ENCODE measurements at regions not wholly inside any gene's neighbourhood (a gene's known extent, or its start where the extent isn't known, plus 50 kb on each side); places are given as distances from the start of the nearest gene placed in this dataset.
"Not testable (repeated sequence)": the region's sequence is repeated elsewhere in the genome, so short reads cannot be mapped to it uniquely, and the experiment has no call there.

DNA sequence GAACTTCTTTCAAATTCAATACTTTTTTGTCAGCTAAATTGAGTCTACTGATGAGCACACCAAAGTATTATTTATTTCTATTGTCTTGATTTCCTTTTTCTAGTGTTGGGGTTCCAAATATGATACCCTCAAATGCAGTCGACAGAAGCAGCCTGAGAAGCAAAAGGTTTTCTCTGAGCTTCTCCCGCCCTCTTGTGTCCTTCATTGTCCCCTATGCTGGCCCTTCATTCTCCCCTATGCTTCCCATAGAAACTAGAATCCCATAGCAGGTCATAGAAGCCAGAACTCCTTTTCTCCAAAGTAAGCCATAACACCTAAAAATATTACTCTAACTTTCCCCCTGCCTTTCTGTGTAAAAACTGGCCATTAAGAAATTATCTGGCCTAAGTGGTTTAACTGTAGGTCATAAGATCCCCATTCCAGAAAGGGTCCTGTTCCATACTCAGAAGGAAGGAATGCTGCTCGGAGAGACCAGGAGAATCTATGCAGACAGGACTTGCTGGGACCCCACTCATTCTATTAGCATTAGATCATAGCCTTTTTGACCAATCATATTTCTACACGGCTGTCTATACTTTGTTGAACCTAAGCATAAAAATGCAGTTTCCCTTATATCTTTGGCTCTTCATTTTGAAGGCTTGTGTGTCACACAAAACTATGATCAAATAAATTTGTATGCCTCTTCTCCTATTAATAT, 764.6 kb upstream of the PKDCC start:
- Histone ChIP-seq H3K4me1 (ENCODE audit: insufficient read depth, low read length) (no peaks in the 10 kb centered on the region), H3K27me3 (ENCODE audit: insufficient read depth, low read length) (no peaks in the 10 kb centered on the region), H3K9me3 (ENCODE audit: insufficient read depth, low read depth, low read length) (no peaks in the 10 kb centered on the region), H3K4me3 (ENCODE audit: low read length) (no peak overlapping the region), H3K9ac (ENCODE audit: low read depth, low read length) (no peak overlapping the region), H3K27ac (ENCODE audit: low read depth, low read length) (no peak overlapping the region), H3K36me3 (ENCODE audit: insufficient read depth, low read length) (no peaks in the 10 kb centered on the region)
- 80% methylated on average over 4 of the region's 4 CpGs for WGBS

DNA sequence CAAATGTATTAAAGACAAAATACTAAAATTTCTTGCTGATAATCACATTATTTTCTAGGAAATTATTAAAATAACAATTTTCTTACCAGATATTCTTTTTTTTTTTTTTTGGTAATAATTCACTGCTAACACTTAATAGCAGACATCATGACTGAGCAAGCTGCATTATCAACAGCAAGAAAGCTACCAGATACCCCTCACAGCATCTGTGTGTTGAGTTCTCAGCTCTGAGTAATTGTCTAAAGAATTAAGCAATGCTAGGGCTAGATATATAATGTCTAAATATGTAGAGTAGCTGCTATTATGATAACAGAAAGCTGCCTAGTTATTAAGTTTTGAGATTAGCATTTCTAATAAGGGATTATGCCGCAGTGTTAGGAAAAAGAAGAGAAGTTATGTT, 754.3 kb upstream of the PKDCC start:
- no peaks in the 10 kb centered on the region for H3K36me3 ChIP-seq (ENCODE audit: insufficient read depth, low read length)
- H3K9ac ChIP-seq (ENCODE audit: low read depth, low read length), result no peak overlapping the region
- no peak overlapping the region for H3K4me3 ChIP-seq (ENCODE audit: low read length)
- no peaks in the 10 kb centered on the region for H3K9me3 ChIP-seq (ENCODE audit: insufficient read depth, low read depth, low read length)
- no peaks in the 10 kb centered on the region for H3K27me3 ChIP-seq (ENCODE audit: insufficient read depth, low read length)
- H3K27ac ChIP-seq (ENCODE audit: low read depth, low read length), result no peak overlapping the region
- 100% methylated on average over 1 of the region's 1 CpG for WGBS
- no peaks in the 10 kb centered on the region for H3K4me1 ChIP-seq (ENCODE audit: insufficient read depth, low read length)

DNA sequence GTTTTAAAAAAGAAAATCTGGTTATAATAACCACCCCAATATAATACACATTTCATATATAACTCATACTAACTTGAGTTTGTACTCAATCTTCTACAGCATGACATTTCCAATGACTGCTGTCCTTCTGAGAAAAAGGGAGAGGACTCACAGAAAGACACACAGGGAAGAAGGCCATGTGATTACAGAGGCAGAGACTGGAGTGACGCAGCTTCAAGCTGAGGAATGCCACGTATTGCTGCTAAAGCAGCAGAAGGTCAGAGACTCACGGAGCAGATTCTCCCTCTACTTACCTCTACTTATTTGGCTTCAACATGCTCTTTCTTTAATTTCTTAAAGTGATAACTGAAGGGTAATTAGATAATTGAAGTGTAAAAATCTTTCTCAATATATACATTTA, 753.5 kb upstream of the PKDCC start:
- WGBS, result 81% methylated on average over 3 of the region's 3 CpGs
- H3K27ac ChIP-seq (ENCODE audit: low read depth, low read length), result no peak overlapping the region
- no peaks in the 10 kb centered on the region for H3K36me3 ChIP-seq (ENCODE audit: insufficient read depth, low read length)
- H3K4me3 ChIP-seq (ENCODE audit: low read length), result no peak overlapping the region
- H3K4me1 ChIP-seq (ENCODE audit: insufficient read depth, low read length), result no peaks in the 10 kb centered on the region
- H3K27me3 ChIP-seq (ENCODE audit: insufficient read depth, low read length), result no peaks in the 10 kb centered on the region
- no peaks in the 10 kb centered on the region for H3K9me3 ChIP-seq (ENCODE audit: insufficient read depth, low read depth, low read length)
- no peak overlapping the region for H3K9ac ChIP-seq (ENCODE audit: low read depth, low read length)

DNA sequence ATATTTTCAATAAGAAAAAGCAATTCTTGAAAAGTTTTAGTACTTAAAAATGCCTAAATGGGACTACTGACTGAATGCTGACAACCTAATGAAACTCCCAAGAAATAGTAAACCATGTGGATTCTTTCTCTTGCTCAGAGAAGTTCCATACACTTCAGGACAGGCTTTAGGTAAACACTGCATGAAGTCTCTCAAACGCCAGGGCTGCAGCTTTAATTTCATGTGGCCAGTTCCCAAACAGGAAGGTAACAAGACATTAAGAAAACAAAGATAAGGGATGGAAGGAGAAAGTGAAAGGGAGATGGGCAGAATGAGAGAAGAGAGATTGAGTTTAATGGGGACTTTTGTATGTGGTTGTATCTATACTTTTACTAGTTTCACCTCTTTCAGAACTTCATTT, 734.7 kb upstream of the PKDCC start:
- WGBS, result 83% methylated on average over 1 of the region's 1 CpG
- Histone ChIP-seq H3K36me3 (ENCODE audit: insufficient read depth, low read length) (no peaks in the 10 kb centered on the region), H3K27ac (ENCODE audit: low read depth, low read length) (no peak overlapping the region), H3K4me1 (ENCODE audit: insufficient read depth, low read length) (no peaks in the 10 kb centered on the region), H3K9ac (ENCODE audit: low read depth, low read length) (no peak overlapping the region), H3K9me3 (ENCODE audit: insufficient read depth, low read depth, low read length) (no peaks in the 10 kb centered on the region), H3K4me3 (ENCODE audit: low read length) (no peak overlapping the region), H3K27me3 (ENCODE audit: insufficient read depth, low read length) (no peaks in the 10 kb centered on the region)

DNA sequence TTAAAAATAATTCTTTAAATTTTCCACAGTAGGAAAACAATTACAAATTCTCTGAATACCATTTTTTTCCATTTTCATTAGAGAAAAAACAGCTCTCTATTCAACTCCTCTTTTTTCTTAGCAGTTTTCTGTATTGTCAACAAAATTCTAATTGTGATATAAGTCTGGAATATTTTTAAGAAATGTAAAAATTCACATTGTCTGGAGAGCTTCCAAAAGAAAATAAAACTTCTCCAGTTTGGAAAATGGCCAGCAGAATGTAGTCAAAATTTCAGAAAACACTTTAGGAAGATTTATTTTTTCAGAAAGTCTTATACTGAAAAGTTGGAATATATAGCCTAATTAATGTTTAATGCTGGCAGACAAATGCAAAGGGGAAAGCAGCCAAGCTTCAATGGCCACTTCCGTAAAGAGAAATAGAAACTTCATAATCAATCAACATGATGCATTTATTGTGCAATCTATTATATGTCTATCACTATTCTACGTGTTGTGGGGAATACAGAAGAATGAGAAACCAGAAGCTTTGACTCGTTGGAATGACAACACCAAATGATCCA, 733.2 kb upstream of the PKDCC start:
- no peaks in the 10 kb centered on the region for H3K4me1 ChIP-seq (ENCODE audit: insufficient read depth, low read length)
- H3K9ac ChIP-seq (ENCODE audit: low read depth, low read length), result no peak overlapping the region
- H3K27me3 ChIP-seq (ENCODE audit: insufficient read depth, low read length), result no peaks in the 10 kb centered on the region
- no peaks in the 10 kb centered on the region for H3K9me3 ChIP-seq (ENCODE audit: insufficient read depth, low read depth, low read length)
- 83% methylated on average over 1 of the region's 3 CpGs for whole genome bisulfite sequencing
- H3K36me3 ChIP-seq (ENCODE audit: insufficient read depth, low read length), result no peaks in the 10 kb centered on the region
- H3K4me3 ChIP-seq (ENCODE audit: low read length), result no peak overlapping the region
- H3K27ac ChIP-seq (ENCODE audit: low read depth, low read length), result no peak overlapping the region

DNA sequence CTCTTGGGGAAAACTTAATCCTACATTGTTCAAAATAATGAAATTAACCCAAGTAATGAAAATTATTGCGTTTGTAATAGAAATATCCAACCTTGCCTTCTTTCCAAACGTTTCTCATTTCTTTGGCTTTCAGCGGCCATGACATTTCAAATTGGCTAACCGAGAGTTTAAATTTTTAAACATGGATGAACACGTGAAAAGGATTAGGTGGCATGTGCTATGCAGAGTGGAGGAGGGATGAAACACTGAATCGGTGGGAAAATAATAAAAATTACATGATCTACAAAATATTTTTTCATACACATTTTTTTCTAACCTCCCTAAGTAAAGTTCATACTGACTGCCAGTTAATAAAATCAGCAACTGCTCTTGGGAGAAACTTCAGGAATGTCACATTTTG, 728.4 kb upstream of the PKDCC start:
- Histone ChIP-seq H3K27ac (ENCODE audit: low read depth, low read length) (no peak overlapping the region), H3K36me3 (ENCODE audit: insufficient read depth, low read length) (no peaks in the 10 kb centered on the region), H3K4me3 (ENCODE audit: low read length) (no peak overlapping the region), H3K9me3 (ENCODE audit: insufficient read depth, low read depth, low read length) (no peaks in the 10 kb centered on the region), H3K4me1 (ENCODE audit: insufficient read depth, low read length) (no peaks in the 10 kb centered on the region), H3K27me3 (ENCODE audit: insufficient read depth, low read length) (no peaks in the 10 kb centered on the region), H3K9ac (ENCODE audit: low read depth, low read length) (no peak overlapping the region)
- WGBS, result 93% methylated on average over 5 of the region's 6 CpGs

DNA sequence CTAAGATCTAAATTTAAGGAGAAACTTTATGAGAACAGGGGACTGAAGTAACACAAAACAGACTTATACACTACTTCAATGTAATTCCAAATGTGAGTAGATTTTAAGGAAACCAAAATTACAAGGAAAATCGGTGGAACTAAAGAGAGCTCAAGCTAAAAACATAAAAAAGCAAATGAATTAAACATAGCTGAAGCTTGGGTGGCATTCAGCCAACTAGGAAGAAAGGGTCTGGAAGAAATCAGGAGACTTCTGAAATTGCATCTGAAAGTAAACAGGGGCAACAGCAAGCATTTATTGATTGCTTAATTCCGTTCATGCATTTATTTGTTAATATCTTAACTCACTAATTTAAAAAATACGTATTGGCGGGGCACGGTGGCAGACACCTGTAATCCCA, 727.3 kb upstream of the PKDCC start:
- no peaks in the 10 kb centered on the region for H3K9me3 ChIP-seq (ENCODE audit: insufficient read depth, low read depth, low read length)
- no peak overlapping the region for H3K9ac ChIP-seq (ENCODE audit: low read depth, low read length)
- no peak overlapping the region for H3K27ac ChIP-seq (ENCODE audit: low read depth, low read length)
- H3K4me1 ChIP-seq (ENCODE audit: insufficient read depth, low read length), result no peaks in the 10 kb centered on the region
- no peaks in the 10 kb centered on the region for H3K36me3 ChIP-seq (ENCODE audit: insufficient read depth, low read length)
- no peaks in the 10 kb centered on the region for H3K27me3 ChIP-seq (ENCODE audit: insufficient read depth, low read length)
- H3K4me3 ChIP-seq (ENCODE audit: low read length), result no peak overlapping the region
- WGBS, result 97% methylated on average over 5 of the region's 5 CpGs

DNA sequence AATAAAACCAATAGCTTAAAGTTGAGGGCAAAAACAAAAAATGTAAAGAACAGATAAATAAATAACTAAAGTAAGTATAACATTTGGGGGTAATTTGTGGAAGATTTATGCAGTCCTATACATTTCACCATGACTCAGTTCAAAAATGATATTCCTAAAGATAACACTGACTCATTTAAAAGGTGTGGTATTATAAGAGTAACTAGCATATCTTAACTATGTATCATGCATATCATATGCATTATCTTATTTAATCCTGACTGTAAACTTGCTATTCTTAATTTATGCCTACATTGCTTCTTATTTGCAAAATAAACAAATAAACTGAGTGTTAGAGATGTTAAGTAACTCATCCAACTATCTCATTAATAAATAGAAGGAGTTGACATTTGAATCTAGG, 726.5 kb upstream of the PKDCC start:
- H3K27me3 ChIP-seq (ENCODE audit: insufficient read depth, low read length), result no peaks in the 10 kb centered on the region
- no peak overlapping the region for H3K4me3 ChIP-seq (ENCODE audit: low read length)
- no peaks in the 10 kb centered on the region for H3K4me1 ChIP-seq (ENCODE audit: insufficient read depth, low read length)
- H3K9ac ChIP-seq (ENCODE audit: low read depth, low read length), result no peak overlapping the region
- H3K36me3 ChIP-seq (ENCODE audit: insufficient read depth, low read length), result no peaks in the 10 kb centered on the region
- H3K9me3 ChIP-seq (ENCODE audit: insufficient read depth, low read depth, low read length), result no peaks in the 10 kb centered on the region
- no peak overlapping the region for H3K27ac ChIP-seq (ENCODE audit: low read depth, low read length)

DNA sequence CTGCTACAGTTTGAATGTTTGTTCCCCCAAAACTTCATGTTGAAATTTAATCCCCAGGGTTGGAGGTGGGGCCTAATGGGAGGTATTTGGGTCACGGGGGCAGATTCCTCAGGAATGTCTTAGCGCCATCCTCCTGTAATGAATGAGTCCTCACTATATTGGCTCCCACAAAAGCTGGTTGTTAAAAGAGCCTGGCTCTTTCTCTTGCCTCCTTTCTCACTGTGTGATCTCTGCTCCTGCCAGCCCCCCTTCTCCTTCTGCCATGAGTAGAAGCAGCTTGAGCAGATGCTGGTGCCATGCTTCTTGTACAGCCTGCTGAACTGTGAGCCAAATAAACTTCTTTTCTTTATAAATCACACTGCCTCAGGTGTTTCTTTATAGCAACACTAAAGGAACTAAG, 721.0 kb upstream of the PKDCC start:
- Histone ChIP-seq H3K9me3 (ENCODE audit: insufficient read depth, low read depth, low read length) (no peaks in the 10 kb centered on the region), H3K9ac (ENCODE audit: low read depth, low read length) (no peak overlapping the region), H3K4me3 (ENCODE audit: low read length) (no peak overlapping the region), H3K27ac (ENCODE audit: low read depth, low read length) (no peak overlapping the region), H3K4me1 (ENCODE audit: insufficient read depth, low read length) (no peaks in the 10 kb centered on the region), H3K36me3 (ENCODE audit: insufficient read depth, low read length) (no peaks in the 10 kb centered on the region), H3K27me3 (ENCODE audit: insufficient read depth, low read length) (no peaks in the 10 kb centered on the region)
- 96% methylated on average over 2 of the region's 2 CpGs for WGBS

DNA sequence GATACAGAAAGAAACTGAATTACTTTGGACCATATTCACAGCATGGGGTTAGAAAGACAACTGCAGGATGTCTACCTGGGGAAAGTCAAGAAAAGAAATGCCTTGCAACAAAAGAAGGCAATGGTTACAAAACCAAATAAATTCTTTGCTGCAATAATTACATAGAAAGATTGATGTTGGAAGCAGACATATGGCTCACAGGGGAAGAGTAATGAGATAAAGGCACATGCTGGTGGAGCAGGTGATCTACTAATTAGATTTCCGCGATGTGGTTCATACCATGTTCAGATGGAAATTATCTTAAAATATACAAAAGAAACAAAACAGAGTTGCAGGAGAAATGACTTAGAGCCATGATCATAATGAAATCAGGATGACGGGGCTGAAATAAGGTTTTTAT, 718.8 kb upstream of the PKDCC start:
- H3K4me1 ChIP-seq (ENCODE audit: insufficient read depth, low read length), result no peaks in the 10 kb centered on the region
- no peak overlapping the region for H3K4me3 ChIP-seq (ENCODE audit: low read length)
- H3K9me3 ChIP-seq (ENCODE audit: insufficient read depth, low read depth, low read length), result no peaks in the 10 kb centered on the region
- H3K36me3 ChIP-seq (ENCODE audit: insufficient read depth, low read length), result no peaks in the 10 kb centered on the region
- WGBS, result 96% methylated on average over 1 of the region's 3 CpGs
- no peak overlapping the region for H3K9ac ChIP-seq (ENCODE audit: low read depth, low read length)
- H3K27me3 ChIP-seq (ENCODE audit: insufficient read depth, low read length), result no peaks in the 10 kb centered on the region
- H3K27ac ChIP-seq (ENCODE audit: low read depth, low read length), result no peak overlapping the region

DNA sequence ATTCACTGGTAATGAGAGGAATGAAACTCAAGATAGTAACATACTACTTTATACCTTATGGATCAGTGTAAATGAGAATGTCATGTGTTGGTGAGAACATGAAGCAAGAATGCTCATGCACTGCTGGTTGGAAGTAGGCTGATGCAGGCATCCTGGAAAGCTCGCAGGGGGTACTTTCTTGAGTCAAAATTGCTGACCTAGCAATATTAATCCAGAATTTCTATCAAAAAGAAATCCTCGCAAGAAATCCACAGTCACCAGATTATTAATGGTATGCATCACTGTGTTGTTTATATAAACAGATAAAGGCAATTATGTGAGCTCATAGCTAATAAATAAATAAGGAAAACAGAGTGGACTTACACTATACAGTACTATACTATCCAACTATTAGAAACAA, 713.7 kb upstream of the PKDCC start:
- Histone ChIP-seq H3K4me3 (ENCODE audit: low read length) (no peak overlapping the region), H3K9me3 (ENCODE audit: insufficient read depth, low read depth, low read length) (no peaks in the 10 kb centered on the region), H3K27ac (ENCODE audit: low read depth, low read length) (no peak overlapping the region), H3K9ac (ENCODE audit: low read depth, low read length) (no peak overlapping the region), H3K36me3 (ENCODE audit: insufficient read depth, low read length) (no peaks in the 10 kb centered on the region), H3K27me3 (ENCODE audit: insufficient read depth, low read length) (no peaks in the 10 kb centered on the region), H3K4me1 (ENCODE audit: insufficient read depth, low read length) (peaks cover 4% of the 10 kb centered on the region; the same call in 1 of the 2 replicates)
- WGBS, result 97% methylated on average over 2 of the region's 2 CpGs

DNA sequence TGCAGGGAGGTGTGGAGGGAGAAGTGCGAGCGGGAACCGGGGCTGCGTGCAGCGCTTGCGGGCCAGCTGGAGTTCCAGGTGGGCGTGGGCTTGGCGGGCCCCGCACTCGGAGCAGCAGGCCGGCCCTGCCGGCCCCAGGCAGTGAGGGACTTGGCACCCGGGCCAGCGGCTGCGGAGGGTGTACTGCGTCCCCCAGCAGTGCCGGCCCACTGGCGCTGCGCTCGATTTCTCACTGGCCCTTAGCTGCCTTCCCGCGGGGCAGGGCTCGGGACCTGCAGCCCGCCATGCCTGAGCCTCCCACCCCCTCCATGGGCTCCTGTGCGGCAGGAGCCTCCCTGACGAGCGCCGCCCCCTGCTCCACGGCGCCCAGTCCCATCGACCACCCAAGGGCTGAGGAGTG, 712.2 kb upstream of the PKDCC start:
- not testable (repeated sequence) for H3K36me3 ChIP-seq (ENCODE audit: insufficient read depth, low read length); H3K9me3 ChIP-seq (ENCODE audit: insufficient read depth, low read depth, low read length); H3K9ac ChIP-seq (ENCODE audit: low read depth, low read length); H3K27ac ChIP-seq (ENCODE audit: low read depth, low read length); H3K27me3 ChIP-seq (ENCODE audit: insufficient read depth, low read length); H3K4me3 ChIP-seq (ENCODE audit: low read length); H3K4me1 ChIP-seq (ENCODE audit: insufficient read depth, low read length)
- 94% methylated on average over 28 of the region's 31 CpGs for WGBS

All from HUES64 (cell line).